GM23338 (cell line): ENCODE measurements at regions not wholly inside any gene's neighbourhood (a gene's known extent, or its start where the extent isn't known, plus 50 kb on each side); places are given as distances from the start of the nearest gene placed in this dataset.

ENCODE experiments used
- ATAC-seq: fragments of 200-7000 bp; cut with Tn5 transposase; 3 replicates; pipeline ENCODE4 v1.9.1; 2020
- DNase-seq: peaks from one replicate; pipeline ENCODE4 v3.0.0-alpha.2; 2015; ENCODE audit warnings: low spot score
- H2AFZ ChIP-seq: fragments of 200-600 bp; sonication (generic); 2 replicates; pipeline ENCODE4 v1.8.0; 2016; ENCODE audit warnings: antibody characterized with exemption, mild to moderate bottlenecking, moderate library complexity
- H3F3A ChIP-seq: fragments of 200-600 bp; sonication (generic); replicated peaks from 2 replicates; pipeline ENCODE4 v1.8.0; 2017; ENCODE audit warnings: antibody characterized with exemption, mixed run types, low read depth
- H3K27ac ChIP-seq: fragments of 200-600 bp; sonication (generic); 2 replicates; pipeline ENCODE4 v1.6.1; 2016; ENCODE audit warnings: low read depth
- H3K27me3 ChIP-seq: fragments of 200-600 bp; sonication (generic); 2 replicates; pipeline ENCODE4 v1.8.0; 2016; ENCODE audit warnings: mild to moderate bottlenecking, mixed run types, moderate library complexity; ENCODE audit not compliant: insufficient read depth
- H3K36me3 ChIP-seq: fragments of 200-600 bp; sonication (generic); 2 replicates; pipeline ENCODE4 v1.8.0; 2016; ENCODE audit warnings: mild to moderate bottlenecking; ENCODE audit not compliant: insufficient read depth
- H3K4me1 ChIP-seq: fragments of 200-600 bp; sonication (generic); 2 replicates; pipeline ENCODE4 v1.8.0; 2016; ENCODE audit warnings: mild to moderate bottlenecking, moderate library complexity; ENCODE audit not compliant: insufficient read depth
- H3K4me2 ChIP-seq: fragments of 200-600 bp; sonication (generic); 2 replicates; pipeline ENCODE4 v1.7.1; 2017; ENCODE audit warnings: mixed run types
- H3K4me3 ChIP-seq: fragments of 200-600 bp; sonication (generic); 2 replicates; pipeline ENCODE4 v1.6.1; 2016; ENCODE audit warnings: mixed run types
- H3K79me2 ChIP-seq: fragments of 200-600 bp; sonication (generic); replicated peaks from 2 replicates; pipeline ENCODE4 v1.8.0; 2017; ENCODE audit warnings: mild to moderate bottlenecking; ENCODE audit not compliant: insufficient read depth
- H3K9me2 ChIP-seq: fragments of 200-600 bp; sonication (generic); 2 replicates; pipeline ENCODE4 v1.8.0; 2017; ENCODE audit not compliant: insufficient read depth
- H4K20me1 ChIP-seq: fragments of 200-600 bp; sonication (generic); replicated peaks from 2 replicates; pipeline ENCODE4 v1.8.0; 2017; ENCODE audit warnings: mild to moderate bottlenecking; ENCODE audit not compliant: insufficient read depth
- H3K27ac Mint-ChIP-seq: 2 replicates; pipeline ENCODE4 v1.8.0; 2020; ENCODE audit warnings: inconsistent platforms, mild to moderate bottlenecking, moderate library complexity, mixed read lengths
- H3K27me3 Mint-ChIP-seq: 3 replicates; pipeline ENCODE4 v1.8.0; 2022; ENCODE audit warnings: low read depth, mild to moderate bottlenecking, moderate library complexity, mixed read lengths, inconsistent platforms; ENCODE audit not compliant: insufficient read depth, poor library complexity
- H3K36me3 Mint-ChIP-seq: 3 replicates; pipeline ENCODE4 v1.8.0; 2021; ENCODE audit warnings: low read depth, mild to moderate bottlenecking, inconsistent platforms, moderate library complexity, mixed read lengths
- H3K4me1 Mint-ChIP-seq: 3 replicates; pipeline ENCODE4 v1.8.0; 2020; ENCODE audit warnings: mild to moderate bottlenecking, inconsistent platforms, mixed read lengths
- H3K4me3 Mint-ChIP-seq: 3 replicates; pipeline ENCODE4 v1.8.0; 2021; ENCODE audit warnings: moderate library complexity, mild to moderate bottlenecking, inconsistent platforms, mixed read lengths
- H3K9me3 Mint-ChIP-seq: 3 replicates; pipeline ENCODE4 v1.8.0; 2020; ENCODE audit warnings: moderate library complexity, mild to moderate bottlenecking, inconsistent platforms, mixed read lengths
- CREB1 ChIP-seq: fragments of 250-450 bp; sonication (Bioruptor Pico); IDR thresholded peaks from 2 replicates; pipeline ENCODE4 v1.5.0; 2020; ENCODE audit warnings: low read depth, mild to moderate bottlenecking, moderate library complexity
- CTCF ChIP-seq, 2 experiments: fragments of 200-600 bp in 1 of 2; sonication (generic) in 1 of 2; conservative IDR thresholded peaks; 2 replicates each; pipeline versions ENCODE4 v1.5.1 to v1.6.1; 2016 to 2017; ENCODE audit warnings: antibody characterized with exemption in 2 of 2, low read depth in 2 of 2, mild to moderate bottlenecking in 2 of 2, moderate library complexity in 1 of 2
- ETS1 ChIP-seq: IDR thresholded peaks from 2 replicates; pipeline ENCODE4 v1.6.1; 2016; ENCODE audit warnings: antibody characterized with exemption
- EZH2 ChIP-seq: fragments of 200-600 bp; sonication (generic); IDR thresholded peaks from one replicate; pipeline ENCODE4 v1.8.0; 2017; ENCODE audit warnings: antibody characterized with exemption, mild to moderate bottlenecking, low read depth; ENCODE audit not compliant: unreplicated experiment
- EZH2phosphoT487 ChIP-seq: fragments of 200-600 bp; sonication (generic); IDR thresholded peaks from one replicate; pipeline ENCODE4 v1.8.1; 2018; ENCODE audit warnings: antibody characterized with exemption; ENCODE audit not compliant: unreplicated experiment
- JUNB ChIP-seq: IDR thresholded peaks from one replicate; pipeline ENCODE4 v1.6.1; 2016; ENCODE audit warnings: antibody characterized with exemption; ENCODE audit not compliant: unreplicated experiment
- NANOG ChIP-seq: IDR thresholded peaks from 2 replicates; pipeline ENCODE4 v1.6.1; 2016; ENCODE audit warnings: antibody characterized with exemption, borderline replicate concordance
- POLR2AphosphoS5 ChIP-seq: IDR thresholded peaks from 2 replicates; pipeline ENCODE4 v1.6.1; 2016; ENCODE audit warnings: antibody characterized with exemption, low read depth
- REST ChIP-seq: IDR thresholded peaks from one replicate; pipeline ENCODE4 v1.6.1; 2018; ENCODE audit warnings: antibody characterized with exemption; ENCODE audit not compliant: unreplicated experiment
- STAT1 ChIP-seq: IDR thresholded peaks from one replicate; pipeline ENCODE4 v1.6.1; 2016; ENCODE audit warnings: antibody characterized with exemption; ENCODE audit not compliant: unreplicated experiment
- ZNF114 ChIP-seq: fragments of 250-450 bp; sonication (Bioruptor Pico); IDR thresholded peaks from 2 replicates; pipeline ENCODE4 v1.5.0; 2020; ENCODE audit warnings: mild to moderate bottlenecking, moderate library complexity
- ZNF331 ChIP-seq: fragments of 250-450 bp; sonication (Bioruptor Pico); IDR thresholded peaks from 2 replicates; pipeline ENCODE4 v1.5.0; 2020; ENCODE audit warnings: low read depth, mild to moderate bottlenecking, moderate library complexity
- ZNF462 ChIP-seq: fragments of 250-450 bp; sonication (Bioruptor Pico); IDR thresholded peaks from 2 replicates; pipeline ENCODE4 v1.5.0; 2020; ENCODE audit warnings: mild to moderate bottlenecking, moderate library complexity

- TF ChIP-seq JUNB = no peak
- TF ChIP-seq POLR2AphosphoS5 = no peak
- no peak for TF ChIP-seq CTCF (conservative IDR thresholded peaks at IDR 0.05; ENCODE audit: low read depth in 2 of 2)
- TF ChIP-seq ZNF462 = no peak
- no peak for TF ChIP-seq ETS1
- no peak for TF ChIP-seq ZNF114 (CRISPR knock-in tag)
- TF ChIP-seq REST = no peak
- TF ChIP-seq NANOG = no peak
- no peak for TF ChIP-seq EZH2phosphoT487
- TF ChIP-seq EZH2 = no peak
- no peak for TF ChIP-seq ZNF331 (CRISPR knock-in tag)
- TF ChIP-seq CREB1 (CRISPR knock-in tag) = no peak
- no peak for TF ChIP-seq STAT1
- H3K36me3 Mint-ChIP-seq = no peaks in the 10 kb centered on the region
Measured at GRCh38 chr1:14467112-14467511, 131.4 kb upstream of the KAZN start.

More at GRCh38 chr1:14467112-14467511, 131.4 kb upstream of the KAZN start:
- peaks cover 2% of the 10 kb centered on the region for H3K27me3 Mint-ChIP-seq
- H3K27ac ChIP-seq = no peak overlapping the region
- H3K4me1 ChIP-seq = no peaks in the 10 kb centered on the region
- H2AFZ ChIP-seq = no peak overlapping the region
- H3K36me3 ChIP-seq = no peaks in the 10 kb centered on the region
- no peaks in the 10 kb centered on the region for H3K27me3 ChIP-seq
- no peaks in the 10 kb centered on the region for H3K79me2 ChIP-seq
- H3K4me3 ChIP-seq = no peak overlapping the region
- DNase-seq = no peak
- no peaks in the 10 kb centered on the region for H3K9me3 Mint-ChIP-seq
- H4K20me1 ChIP-seq = no peaks in the 10 kb centered on the region
- H3K4me2 ChIP-seq = no peak overlapping the region
- no peak overlapping the region for H3K4me3 Mint-ChIP-seq
- H3K9me2 ChIP-seq = peaks cover 16% of the 10 kb centered on the region
- H3F3A ChIP-seq = no peaks in the 10 kb centered on the region
- no peaks in the 10 kb centered on the region for H3K4me1 Mint-ChIP-seq
- H3K27ac Mint-ChIP-seq = no peak overlapping the region
- no peak for ATAC-seq
